Dedifferentiated amniotic fluid mesenchymal stem cell (primary cell): ENCODE measurements at regions not wholly inside any gene's neighbourhood (a gene's known extent, or its start where the extent isn't known, plus 50 kb on each side); places are given as distances from the start of the nearest gene placed in this dataset.

Source experiments
- DNase-seq: peaks from one replicate; pipeline ENCODE4 v3.0.0-alpha.2; 2016; ENCODE audit errors: extremely low spot score

GRCh38 chr12:126591533-126591932, 1526.3 kb downstream of the AACS start:
- DNase-seq: no peak

DNA sequence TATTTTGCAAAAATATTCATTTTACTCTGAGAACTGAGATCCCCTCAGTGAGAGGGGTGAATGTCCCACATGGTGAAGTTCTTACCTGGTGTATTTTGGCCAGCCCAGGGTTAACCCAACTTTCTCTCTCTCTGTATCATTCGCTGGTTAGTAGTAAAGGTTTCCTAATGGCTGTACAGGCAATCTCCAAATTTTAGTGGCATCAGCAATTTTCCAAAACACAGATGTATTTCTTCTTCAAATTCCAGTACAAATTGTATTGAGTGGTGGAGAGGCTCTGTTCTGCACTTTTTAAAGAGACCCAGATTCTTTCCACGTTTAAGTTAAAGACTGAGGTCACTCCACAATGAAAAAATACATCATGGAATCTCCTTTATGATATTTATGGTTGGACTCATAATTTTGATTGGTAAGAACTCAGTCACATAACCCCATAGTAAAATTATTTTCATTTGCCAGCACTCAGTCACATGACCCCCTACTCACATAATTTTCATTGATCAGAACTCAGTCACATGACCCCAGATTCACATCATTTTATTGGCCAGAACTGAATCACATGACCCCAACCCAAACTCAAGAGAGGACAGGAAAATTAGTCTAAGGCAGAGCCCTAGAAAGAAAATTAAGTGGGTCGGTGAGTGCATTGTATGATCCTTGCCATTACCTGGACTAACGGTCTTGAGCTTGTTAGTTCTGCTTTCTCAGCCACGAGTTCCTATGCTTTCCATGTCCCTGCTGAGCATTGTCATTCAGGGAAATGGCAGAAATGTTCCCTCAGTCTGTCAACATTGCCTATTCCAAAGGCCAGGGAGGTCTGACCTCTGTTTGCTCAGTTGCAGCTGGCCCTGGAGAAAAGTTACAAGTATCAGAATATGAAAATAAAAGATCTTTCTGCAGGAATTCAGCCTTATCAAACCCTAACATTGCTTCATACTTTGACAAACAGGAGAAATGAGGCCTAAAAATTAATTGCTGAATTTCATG, 1536.2 kb downstream of the AACS start:
- DNase-seq: no peak

DNA sequence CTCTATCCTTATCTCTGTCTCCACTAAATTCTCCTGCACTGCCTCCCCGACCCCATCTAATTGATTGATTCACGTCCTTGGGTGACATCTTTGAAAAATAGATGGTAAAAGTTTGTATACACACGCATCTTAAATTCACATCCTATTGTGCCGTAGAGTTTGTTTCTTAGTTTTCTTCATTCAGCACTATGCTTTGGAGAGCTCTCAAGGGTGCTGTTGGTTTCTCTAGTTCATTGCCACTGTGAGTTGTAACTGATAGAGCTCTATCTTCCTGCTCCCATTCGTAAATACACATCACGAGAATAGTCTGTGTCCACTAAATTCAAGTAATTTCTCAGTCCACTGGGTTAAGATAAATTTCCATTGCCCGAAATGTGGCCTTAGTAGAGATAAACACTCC, 1537.4 kb downstream of the AACS start:
- no peak for DNase-seq

DNA sequence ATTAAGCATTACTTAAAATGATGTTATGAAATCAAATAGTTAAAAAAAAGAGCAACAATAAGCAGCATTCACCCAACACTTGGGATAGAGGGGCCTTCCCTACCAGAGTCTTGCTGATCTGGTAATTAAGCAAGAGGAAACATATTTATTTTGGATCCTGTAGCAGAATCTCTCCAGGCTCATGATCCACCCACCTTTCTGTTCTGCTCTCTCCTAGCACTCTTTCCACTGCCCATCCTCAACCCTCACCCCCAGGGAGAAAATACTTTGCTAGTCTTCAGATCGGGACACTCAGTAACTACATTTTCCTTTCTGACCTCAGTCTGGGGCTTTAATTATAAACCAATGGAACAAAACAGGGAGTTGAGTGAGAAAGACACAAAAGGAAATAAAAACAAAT, 1541.9 kb downstream of the AACS start:
- no peak for DNase-seq

DNA sequence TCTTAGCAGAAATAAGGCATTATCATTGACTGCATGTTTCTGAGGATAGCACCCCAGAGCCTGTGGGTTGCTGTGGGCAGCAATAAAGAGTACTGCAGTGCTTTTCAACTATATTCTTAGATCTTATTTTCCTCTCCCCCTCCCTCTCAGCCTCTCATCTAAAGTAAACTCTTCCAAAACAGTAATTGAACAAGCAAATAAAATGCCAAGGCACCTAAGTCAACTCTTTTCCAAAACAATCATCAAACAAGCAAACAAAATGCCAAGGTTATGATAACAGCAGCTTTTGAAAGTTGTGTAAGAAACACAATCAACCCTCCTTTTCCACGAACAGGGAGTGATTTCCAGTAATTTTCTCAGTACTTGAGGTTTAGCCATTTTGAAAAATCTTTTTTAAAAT, 1542.6 kb downstream of the AACS start:
- DNase-seq: no peak

- no peak for DNase-seq
These were observed 1543.5 kb downstream of the AACS start for GRCh38 chr12:126608607-126609175.

- no peak for DNase-seq
These were observed 1551.2 kb downstream of the AACS start for GRCh38 chr12:126616441-126616840.

- DNase-seq: no peak
These were observed 1552.1 kb downstream of the AACS start for GRCh38 chr12:126617312-126617711.

- no peak for DNase-seq
These were observed 1562.4 kb downstream of the AACS start for GRCh38 chr12:126627596-126627995.

DNA sequence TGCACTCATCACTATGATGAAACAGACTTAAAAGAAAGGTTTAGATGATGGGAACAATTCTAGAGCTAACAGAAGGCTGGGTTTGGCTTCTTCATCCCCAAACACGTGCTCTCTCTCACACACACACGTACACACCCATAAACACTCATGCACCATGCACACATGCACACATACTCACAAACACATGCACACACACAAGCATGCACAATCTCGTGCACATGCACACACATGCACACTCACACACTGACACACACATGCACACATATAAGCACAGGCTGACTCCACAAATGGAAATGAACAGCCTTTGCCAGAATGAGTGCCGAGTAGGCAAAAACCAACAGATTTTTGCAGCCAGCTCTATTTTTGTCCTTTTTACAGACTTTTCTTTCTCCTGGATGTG, 1571.6 kb downstream of the AACS start:
- no peak for DNase-seq

DNA sequence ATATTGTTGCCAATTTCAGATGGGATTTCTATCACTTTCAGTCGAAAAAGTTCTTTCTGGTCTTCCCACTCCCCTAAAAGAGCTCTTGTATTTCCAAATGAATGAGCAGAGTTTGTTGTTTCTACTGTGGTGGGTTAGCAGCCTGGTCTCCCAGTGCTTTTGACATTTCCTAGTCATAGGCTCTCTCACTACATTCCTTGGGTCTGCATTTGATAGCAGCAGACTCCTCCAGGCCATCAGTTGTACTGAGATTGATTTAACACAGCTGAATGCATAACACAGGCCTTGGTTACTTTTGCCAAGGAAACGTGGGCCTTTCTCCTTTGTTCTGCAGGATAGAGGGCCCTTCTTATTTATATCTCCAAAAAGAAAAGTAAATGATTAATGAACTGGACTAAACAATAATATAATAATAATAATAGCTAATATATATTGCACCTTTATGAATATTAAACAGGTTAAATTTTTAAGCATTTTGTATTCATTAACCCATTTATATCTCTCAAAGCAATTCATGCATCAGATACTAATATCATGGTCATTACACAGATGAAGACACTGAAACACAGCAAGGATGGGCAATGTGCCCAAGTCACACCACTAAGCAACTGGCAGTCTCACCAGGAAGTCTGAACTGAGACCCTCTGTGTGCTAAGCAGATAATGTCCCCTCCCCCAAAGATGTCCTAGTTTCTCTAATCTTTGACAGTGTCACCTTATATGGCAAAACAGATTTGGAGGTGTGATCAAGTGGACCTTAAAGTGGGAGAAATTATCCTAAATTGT, 1579.2 kb downstream of the AACS start:
- no peak for DNase-seq

GRCh38 chr12:126648074-126648473, 1582.8 kb downstream of the AACS start:
- no peak for DNase-seq

- no peak for DNase-seq
These were observed 1585.9 kb downstream of the AACS start for GRCh38 chr12:126651133-126651532.

DNA sequence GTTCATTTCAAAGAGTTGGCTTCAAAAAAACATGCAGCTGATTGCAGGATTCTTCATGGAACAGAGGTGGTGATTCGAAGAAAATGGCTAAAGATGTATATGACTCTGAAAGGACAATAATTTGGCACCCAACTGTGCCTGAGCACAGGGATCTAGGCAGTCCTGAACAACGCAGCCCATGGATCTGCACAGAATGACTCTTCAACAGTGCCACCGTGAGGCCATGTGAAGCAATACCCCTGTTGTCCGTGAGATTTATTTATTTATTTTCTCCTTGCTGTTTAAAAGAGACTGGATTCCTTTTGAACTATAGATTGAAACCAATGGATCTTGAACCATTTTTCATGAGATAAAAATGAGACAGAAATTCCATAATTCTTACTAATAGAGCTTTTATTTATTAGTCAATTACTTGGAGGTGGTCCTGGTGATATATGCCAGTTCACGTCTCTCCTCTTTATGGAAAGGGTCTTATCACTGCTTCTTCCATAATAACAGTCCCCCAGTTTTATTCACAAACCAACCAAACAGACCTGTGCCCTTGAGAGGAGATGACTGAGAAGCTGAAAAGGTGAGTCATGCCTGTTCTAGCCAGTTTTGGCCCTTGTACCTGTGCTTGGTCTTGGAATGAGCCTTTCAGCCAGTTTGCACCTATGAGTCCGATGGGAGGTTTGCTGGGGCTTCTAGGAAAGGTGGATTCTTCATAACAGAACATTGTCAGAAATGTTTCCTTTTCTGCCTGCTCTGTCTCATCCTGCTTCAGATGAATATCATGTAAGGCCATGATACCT, 1598.3 kb downstream of the AACS start:
- DNase-seq: no peak

DNA sequence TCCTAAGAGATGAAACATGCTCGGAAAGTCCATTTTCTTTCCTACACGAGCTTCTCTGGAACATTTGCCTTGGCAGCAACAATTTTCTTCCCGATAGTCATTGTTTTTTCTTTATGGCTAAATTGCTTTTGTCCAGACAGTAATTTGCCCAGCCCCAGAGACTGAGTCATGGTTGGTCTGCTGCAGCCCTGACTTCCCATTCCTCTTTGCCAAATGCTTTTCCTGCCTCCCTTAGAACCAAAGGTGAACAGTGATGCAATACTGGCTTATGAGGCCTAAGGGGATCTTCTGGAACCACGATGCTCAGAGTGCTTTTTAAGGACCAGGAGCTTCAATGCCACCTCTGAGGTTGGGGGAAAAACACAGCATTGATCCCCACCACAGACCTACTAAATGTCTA, 1599.6 kb upstream of the TMEM132C start:
- DNase-seq: no peak

GRCh38 chr12:126668538-126668937, 1598.4 kb upstream of the TMEM132C start:
- DNase-seq: no peak

- no peak for DNase-seq
These were observed 1598.0 kb upstream of the TMEM132C start for GRCh38 chr12:126668961-126669360.

DNA sequence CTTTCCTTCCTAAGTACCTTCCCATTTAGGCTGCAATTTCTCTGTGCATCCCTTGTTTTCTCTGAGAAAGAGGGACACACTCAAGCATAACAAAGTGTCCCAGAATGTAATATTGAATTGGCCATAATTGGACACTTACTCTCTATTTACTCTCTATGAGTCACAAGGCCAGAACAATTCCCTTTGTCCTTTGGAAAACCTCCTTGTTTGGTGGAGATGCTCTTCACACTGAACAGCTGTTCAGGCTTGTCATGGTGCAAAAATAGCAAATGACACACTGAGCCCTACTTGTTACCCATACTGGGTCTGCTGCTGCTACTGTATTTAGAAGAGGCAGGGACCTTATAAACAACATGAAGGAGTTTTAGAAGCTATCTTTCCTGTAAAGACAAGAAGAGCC, 1590.5 kb upstream of the TMEM132C start:
- no peak for DNase-seq

DNA sequence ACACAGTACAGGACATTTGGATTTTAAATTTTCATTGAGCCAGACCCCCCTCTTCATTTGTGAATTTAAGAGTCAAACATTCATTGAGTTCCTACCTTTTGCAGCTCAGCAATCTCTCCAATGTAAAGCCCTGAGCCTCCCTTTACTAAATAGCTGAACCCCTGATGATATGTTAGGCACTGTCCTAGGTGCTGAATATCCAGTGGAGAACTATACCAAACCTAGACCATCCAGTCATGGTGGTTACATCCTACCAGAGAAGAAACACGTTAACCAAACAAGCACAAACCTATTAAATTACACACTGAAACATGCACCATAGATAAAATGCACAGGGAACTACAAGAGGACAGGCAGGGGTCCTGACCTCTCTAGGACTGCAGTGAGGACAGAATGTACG, 1585.3 kb upstream of the TMEM132C start:
- no peak for DNase-seq

- DNase-seq: no peak
These were observed 1582.3 kb upstream of the TMEM132C start for GRCh38 chr12:126684703-126685102.

GRCh38 chr12:126685636-126686035, 1581.3 kb upstream of the TMEM132C start:
- DNase-seq: no peak

DNA sequence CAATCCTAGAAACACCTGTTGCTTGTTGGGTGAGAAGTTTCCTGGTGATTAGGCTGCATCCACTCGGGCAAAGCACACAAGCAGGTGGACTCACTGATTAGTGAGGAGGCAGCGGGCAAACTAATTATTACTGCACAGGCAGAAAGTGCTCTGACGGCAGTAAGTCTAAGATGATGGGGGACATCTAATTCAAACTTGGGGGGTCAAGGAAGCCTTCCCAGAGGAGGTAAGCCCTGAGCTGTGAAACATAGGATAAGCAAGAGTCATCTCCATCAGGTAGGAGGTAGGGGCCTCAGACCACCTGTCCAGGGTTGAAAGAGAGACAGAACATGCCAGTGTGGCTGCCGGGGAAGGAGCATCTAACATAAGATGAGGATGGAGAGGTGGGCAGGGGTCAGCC, 1578.4 kb upstream of the TMEM132C start:
- no peak for DNase-seq
